Testis (tissue), 2 donors: ENCODE measurements at regions not wholly inside any gene's neighbourhood (a gene's known extent, or its start where the extent isn't known, plus 50 kb on each side); places are given as distances from the start of the nearest gene placed in this dataset.

ENCODE experiments used
- CTCF ChIP-seq, 3 experiments: fragments of 450-650 bp in 2 of 3; fragments of 200-600 bp in 1 of 3; sonication (generic) in 1 of 3; IDR thresholded peaks; one replicate each; pipeline ENCODE4 v1.5.1; 2016 to 2019; ENCODE audit warnings: antibody characterized with exemption in 3 of 3, mild to moderate bottlenecking in 2 of 3, moderate library complexity in 1 of 3
- POLR2A ChIP-seq: fragments of 450-650 bp; IDR thresholded peaks from one replicate; pipeline ENCODE4 v1.6.1; 2017; ENCODE audit warnings: antibody characterized with exemption, mild to moderate bottlenecking, moderate library complexity

- TF ChIP-seq POLR2A (no peak), CTCF (IDR thresholded peaks at IDR 0.05) (no peak)
Measured at GRCh38 chr19:33953023-33953422, 156.4 kb downstream of the KCTD15 start.
